Suprapubic skin (tissue), 4 donors: ENCODE measurements at regions not wholly inside any gene's neighbourhood (a gene's known extent, or its start where the extent isn't known, plus 50 kb on each side); places are given as distances from the start of the nearest gene placed in this dataset.

Experiments
- DNase-seq, 2 donors: peaks; one replicate each; pipeline ENCODE4 v3.0.0-alpha.2; 2019; ENCODE audit warnings: low spot score in 2 of 2
- H3K27ac ChIP-seq: fragments of 200-600 bp; sonication (generic); one replicate; pipeline ENCODE4 v1.5.1; 2019
- H3K27me3 ChIP-seq: fragments of 200-600 bp; sonication (generic); one replicate; pipeline ENCODE4 v1.5.1; 2019
- H3K36me3 ChIP-seq: fragments of 200-600 bp; sonication (generic); one replicate; pipeline ENCODE4 v1.5.1; 2019
- H3K4me1 ChIP-seq: fragments of 200-600 bp; sonication (generic); one replicate; pipeline ENCODE4 v1.5.1; 2019
- H3K4me3 ChIP-seq: fragments of 200-600 bp; sonication (generic); one replicate; pipeline ENCODE4 v1.5.1; 2019; ENCODE audit warnings: mild to moderate bottlenecking
- H3K9me3 ChIP-seq: fragments of 200-600 bp; sonication (generic); one replicate; pipeline ENCODE4 v1.5.1; 2019
- CTCF ChIP-seq, 2 donors: fragments of 200-600 bp in 1 of 2; fragments of 450-650 bp in 1 of 2; sonication (generic) in 1 of 2; IDR thresholded peaks; one replicate each; pipeline ENCODE4 v1.5.1; 2016 to 2019; ENCODE audit warnings: antibody characterized with exemption in 2 of 2, mild to moderate bottlenecking in 1 of 2, moderate library complexity in 1 of 2
- EP300 ChIP-seq: sonication (generic); formaldehyde crosslinking; IDR thresholded peaks from one replicate; pipeline ENCODE4 v1.6.1; 2017; ENCODE audit warnings: antibody characterized with exemption
- POLR2A ChIP-seq, 2 donors: fragments of 450-650 bp; IDR thresholded peaks; one replicate each; pipeline ENCODE4 v1.6.1; 2017; ENCODE audit warnings: antibody characterized with exemption in 2 of 2, mild to moderate bottlenecking in 2 of 2, moderate library complexity in 2 of 2
- POLR2AphosphoS5 ChIP-seq, 3 donors: sonication (generic); formaldehyde crosslinking; IDR thresholded peaks; one replicate each; pipeline ENCODE4 v1.6.1; 2017; ENCODE audit warnings: antibody characterized with exemption in 3 of 3
- WGBS: methylation state at CpG from one replicate; pipeline ENCODE4 v1.1.5; 2018; 5-methylcytosine and 5-hydroxymethylcytosine counted together

- TF ChIP-seq EP300, result no peak
- TF ChIP-seq POLR2A (IDR thresholded peaks at IDR 0.05), result no peak
- TF ChIP-seq CTCF (IDR thresholded peaks at IDR 0.05), result no peak
- TF ChIP-seq POLR2AphosphoS5 (IDR thresholded peaks at IDR 0.05), result no peak
- no peak for DNase-seq
- Histone ChIP-seq H3K27ac (no peak overlapping the region), H3K27me3 (no peaks in the 10 kb centered on the region), H3K4me1 (no peaks in the 10 kb centered on the region), H3K9me3 (no peaks in the 10 kb centered on the region), H3K4me3 (no peak overlapping the region), H3K36me3 (no peaks in the 10 kb centered on the region)
- 40% methylated on average over 2 of the region's 2 CpGs for WGBS
Observed at GRCh38 chr7:9192969-9193368, 759.6 kb downstream of the NXPH1 start.

GRCh38 chr7:9200626-9201025 lies 767.2 kb downstream of the NXPH1 start:
- H3K4me1 ChIP-seq, result no peaks in the 10 kb centered on the region
- TF ChIP-seq POLR2AphosphoS5 (IDR thresholded peaks at IDR 0.05) (no peak), CTCF (IDR thresholded peaks at IDR 0.05) (no peak), EP300 (no peak), POLR2A (IDR thresholded peaks at IDR 0.05) (no peak)
- H3K36me3 ChIP-seq, result no peaks in the 10 kb centered on the region
- no peak for DNase-seq
- WGBS, result 86% methylated on average over 4 of the region's 4 CpGs
- H3K27ac ChIP-seq, result no peak overlapping the region
- H3K4me3 ChIP-seq, result no peak overlapping the region
- H3K27me3 ChIP-seq, result no peaks in the 10 kb centered on the region
- H3K9me3 ChIP-seq, result no peaks in the 10 kb centered on the region

- no peak for DNase-seq
- H3K4me3 ChIP-seq, result no peak overlapping the region
- no peak overlapping the region for H3K27ac ChIP-seq
- no peaks in the 10 kb centered on the region for H3K9me3 ChIP-seq
- no peak for TF ChIP-seq EP300
- no peak for TF ChIP-seq POLR2A (IDR thresholded peaks at IDR 0.05)
- TF ChIP-seq POLR2AphosphoS5 (IDR thresholded peaks at IDR 0.05), result no peak
- TF ChIP-seq CTCF (IDR thresholded peaks at IDR 0.05), result no peak
- no peaks in the 10 kb centered on the region for H3K4me1 ChIP-seq
- H3K36me3 ChIP-seq, result no peaks in the 10 kb centered on the region
- no peaks in the 10 kb centered on the region for H3K27me3 ChIP-seq
- 41% methylated on average over 2 of the region's 2 CpGs for WGBS
Observed at GRCh38 chr7:9201928-9202327, 768.5 kb downstream of the NXPH1 start.

- H3K9me3 ChIP-seq, result no peaks in the 10 kb centered on the region
- TF ChIP-seq CTCF (IDR thresholded peaks at IDR 0.05) (no peak), EP300 (no peak), POLR2AphosphoS5 (IDR thresholded peaks at IDR 0.05) (no peak), POLR2A (IDR thresholded peaks at IDR 0.05) (no peak)
- no peak for DNase-seq
- H3K4me1 ChIP-seq, result no peaks in the 10 kb centered on the region
- H3K27ac ChIP-seq, result no peak overlapping the region
- H3K36me3 ChIP-seq, result no peaks in the 10 kb centered on the region
- H3K27me3 ChIP-seq, result no peaks in the 10 kb centered on the region
- 89% methylated on average over 1 of the region's 1 CpG for WGBS
- H3K4me3 ChIP-seq, result no peak overlapping the region
Observed at GRCh38 chr7:9204571-9204970, 771.2 kb downstream of the NXPH1 start.

GRCh38 chr7:9210114-9210513 lies 776.7 kb downstream of the NXPH1 start:
- Histone ChIP-seq H3K4me3 (no peak overlapping the region), H3K4me1 (no peaks in the 10 kb centered on the region), H3K27ac (no peak overlapping the region), H3K27me3 (no peaks in the 10 kb centered on the region), H3K36me3 (no peaks in the 10 kb centered on the region), H3K9me3 (no peaks in the 10 kb centered on the region)
- WGBS, result 44% methylated on average over 3 of the region's 3 CpGs
- no peak for DNase-seq
- TF ChIP-seq POLR2A (IDR thresholded peaks at IDR 0.05), result no peak
- TF ChIP-seq POLR2AphosphoS5 (IDR thresholded peaks at IDR 0.05), result no peak
- no peak for TF ChIP-seq CTCF (IDR thresholded peaks at IDR 0.05)
- no peak for TF ChIP-seq EP300
